ENCODE measurements at regions not wholly inside any gene's neighbourhood (a gene's known extent, or its start where the extent isn't known, plus 50 kb on each side); places are given as distances from the start of the nearest gene placed in this dataset.
A peak's percentile ranks its signal among the peaks of the same experiment; 100 is the strongest.
"Not testable (repeated sequence)": the region's sequence is repeated elsewhere in the genome, so short reads cannot be mapped to it uniquely, and the experiment has no call there.

DNA sequence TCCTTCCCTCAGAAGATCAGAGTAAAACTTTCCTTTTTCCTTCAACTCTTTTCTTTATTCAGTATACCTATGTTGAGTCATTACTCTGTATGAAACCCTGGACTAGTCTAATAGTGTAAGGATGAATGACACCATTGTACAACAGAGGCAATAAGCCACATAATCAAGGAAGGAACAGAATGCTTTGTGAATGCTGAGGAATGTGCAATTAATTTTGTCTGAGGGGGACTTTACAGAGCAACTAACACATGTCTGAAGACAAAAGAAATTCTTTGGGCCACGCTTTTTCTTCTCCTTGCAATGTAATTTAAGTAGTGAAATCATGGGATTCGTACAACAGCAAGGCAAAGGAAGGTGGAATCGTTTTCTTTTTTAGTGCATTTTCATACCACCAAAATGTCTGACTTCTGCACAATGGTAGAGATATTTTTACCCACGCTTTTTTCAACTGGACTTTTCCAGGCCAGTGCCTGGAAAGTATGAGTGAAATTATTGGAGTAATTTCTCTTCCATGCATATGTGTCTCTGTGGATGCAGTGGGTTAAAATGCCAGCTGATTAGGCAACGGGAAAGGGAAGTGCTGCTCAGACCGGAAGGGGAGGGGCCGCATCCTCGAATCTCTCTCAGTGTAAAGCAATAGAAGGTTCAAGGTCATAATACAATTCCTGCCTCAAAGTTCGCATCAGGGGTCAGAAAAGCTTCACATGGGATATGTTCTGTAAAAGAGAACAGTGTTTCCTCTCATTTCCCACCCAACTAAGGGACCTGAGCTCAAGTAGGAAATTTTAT lies 89.9 kb upstream of the MTHFD1L start:
- peak; percentile 4 for DNase-seq

- DNase-seq, result no peak
These were observed 87.8 kb upstream of the MTHFD1L start for GRCh38 chr6:150777736-150778135.

DNA sequence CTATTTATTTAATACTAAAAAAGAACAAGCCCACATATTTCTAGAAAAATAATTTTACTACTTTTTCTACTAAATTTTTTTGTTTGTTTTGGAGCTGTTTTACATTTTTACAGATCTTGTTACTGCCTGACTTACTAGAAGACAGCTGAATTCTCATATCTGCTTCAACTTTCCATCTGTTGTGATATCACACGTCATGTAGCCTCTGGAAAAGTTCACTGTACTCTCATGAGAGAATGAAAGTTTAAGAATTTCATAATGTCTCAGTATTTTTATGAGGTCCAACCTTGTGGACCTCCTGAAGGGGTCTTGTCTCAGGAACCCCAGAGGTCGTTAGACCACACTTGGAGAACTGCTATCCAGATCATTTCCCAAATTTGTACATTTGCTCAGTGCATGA lies 81.7 kb upstream of the MTHFD1L start:
- DNase-seq, result no peak

DNA sequence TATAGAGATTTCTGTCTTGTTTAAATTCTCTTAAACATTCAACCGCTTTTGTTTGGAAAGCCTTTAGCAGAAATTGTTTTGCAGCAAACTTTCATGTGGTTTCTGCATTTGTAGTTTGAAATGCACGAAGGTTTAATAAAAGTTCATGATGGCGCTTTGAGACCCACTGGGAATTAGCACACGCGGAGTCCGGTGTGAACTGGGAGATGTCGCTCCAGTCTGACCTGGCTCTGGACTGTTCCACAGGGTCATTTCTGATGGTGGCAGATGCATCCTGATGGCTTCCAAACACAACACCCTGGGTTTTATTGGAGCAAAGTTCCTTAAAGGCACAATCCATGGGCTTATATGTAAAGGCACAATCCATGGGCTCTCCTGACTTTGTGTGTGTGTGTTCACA lies 78.1 kb upstream of the MTHFD1L start:
- DNase-seq, result no peak

DNA sequence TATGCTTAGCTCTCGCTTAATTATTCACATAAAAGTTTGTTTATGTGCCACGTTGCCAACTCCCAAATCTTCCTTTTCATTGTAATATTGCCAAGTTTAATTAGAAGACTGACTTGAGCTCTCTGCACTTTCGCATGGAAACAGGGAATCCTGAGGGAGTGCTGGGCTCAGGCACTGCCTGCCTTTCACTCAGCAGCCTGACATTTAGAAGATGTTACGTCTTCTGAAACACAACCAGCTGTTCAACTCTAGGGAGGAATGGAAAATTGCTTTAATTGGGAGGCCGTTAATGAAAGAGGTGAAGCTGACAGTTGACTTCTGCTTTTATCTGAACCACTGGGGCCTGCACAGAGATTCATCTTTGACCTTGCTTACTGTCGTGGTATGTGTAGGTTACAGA lies 77.4 kb upstream of the MTHFD1L start:
- DNase-seq, result no peak

- not testable (repeated sequence) for DNase-seq
These were observed 75.6 kb upstream of the MTHFD1L start for GRCh38 chr6:150789906-150790305.

- DNase-seq, result no peak
These were observed 73.8 kb upstream of the MTHFD1L start for GRCh38 chr6:150791717-150792116.

DNA sequence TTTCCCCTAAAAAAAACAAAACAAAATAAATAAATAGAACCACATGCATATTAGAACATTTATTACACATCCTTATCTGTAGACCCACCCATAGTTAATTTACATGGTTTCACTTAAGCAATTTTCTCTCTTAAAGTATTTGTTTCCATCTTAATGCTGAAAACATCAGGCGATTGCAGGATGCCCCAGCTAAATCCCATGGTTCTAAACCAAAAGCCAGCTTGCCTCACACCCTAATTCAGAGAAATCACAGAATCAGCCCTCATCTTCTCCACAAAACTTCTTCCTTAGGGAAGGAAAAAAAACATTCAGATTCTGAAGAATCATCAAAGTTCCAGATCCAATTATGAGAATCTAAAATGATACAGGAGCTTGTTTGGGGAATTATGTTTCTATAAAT lies 67.6 kb upstream of the MTHFD1L start:
- no peak for DNase-seq

GRCh38 chr6:150799276-150799805 lies 66.2 kb upstream of the MTHFD1L start:
- no peak for DNase-seq

- no peak for DNase-seq
These were observed 64.7 kb upstream of the MTHFD1L start for GRCh38 chr6:150800674-150801314.

DNA sequence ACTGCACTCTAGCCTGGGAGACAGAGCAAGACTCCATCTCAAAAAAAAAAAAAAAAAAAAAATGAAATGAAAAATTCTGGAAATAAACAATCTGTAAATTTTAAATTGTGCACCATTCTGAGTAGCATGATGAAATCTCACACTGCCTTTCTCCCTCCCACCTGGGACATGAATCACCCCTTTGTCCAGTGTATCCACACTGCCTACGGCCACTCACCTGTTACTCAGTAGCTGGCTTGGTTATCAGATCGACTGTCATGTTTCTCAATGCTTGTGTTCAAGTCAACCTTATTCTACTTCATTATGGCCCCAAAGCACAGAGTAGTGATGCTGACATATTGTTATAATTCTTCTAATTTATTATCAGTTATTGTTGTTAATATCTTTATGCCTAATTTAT lies 58.7 kb upstream of the MTHFD1L start:
- no peak for DNase-seq

- no peak for DNase-seq
These were observed 52.0 kb upstream of the MTHFD1L start for GRCh38 chr6:150813319-150813992.

GRCh38 chr6:150813993-150814359 lies 51.5 kb upstream of the MTHFD1L start:
- no peak for DNase-seq

All from Kasumi-1 (cell line).